GM19043 (cell line): ENCODE measurements at regions not wholly inside any gene's neighbourhood (a gene's known extent, or its start where the extent isn't known, plus 50 kb on each side); places are given as distances from the start of the nearest gene placed in this dataset.
"Not testable (repeated sequence)": the region's sequence is repeated elsewhere in the genome, so short reads cannot be mapped to it uniquely, and the experiment has no call there.

Source experiments
- ATAC-seq: cut with Tn5 transposase; IDR thresholded peaks from one replicate; pipeline ENCODE4 v1.9.1; 2021; ENCODE audit warnings: low read depth; ENCODE audit not compliant: unreplicated experiment

DNA sequence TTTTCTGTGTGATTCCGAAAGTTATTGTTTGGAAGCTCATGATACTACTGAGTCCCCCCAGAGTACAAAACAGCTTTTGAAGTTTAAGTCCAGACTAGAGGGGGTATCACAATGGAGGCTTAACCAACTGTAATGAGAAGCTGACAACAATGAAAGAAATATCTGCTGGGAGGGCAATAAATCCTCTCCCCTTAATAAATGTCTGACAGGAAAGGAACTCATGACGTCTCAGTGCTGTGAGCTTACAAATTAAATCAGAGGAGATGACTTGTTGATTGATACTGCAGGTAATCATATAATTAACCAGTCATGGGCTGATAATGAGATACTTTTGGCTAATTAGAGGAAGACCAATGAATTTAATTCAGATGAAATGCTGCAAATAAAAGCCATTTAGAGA lies 102.6 kb upstream of the WDR11 start:
- no peak for ATAC-seq

DNA sequence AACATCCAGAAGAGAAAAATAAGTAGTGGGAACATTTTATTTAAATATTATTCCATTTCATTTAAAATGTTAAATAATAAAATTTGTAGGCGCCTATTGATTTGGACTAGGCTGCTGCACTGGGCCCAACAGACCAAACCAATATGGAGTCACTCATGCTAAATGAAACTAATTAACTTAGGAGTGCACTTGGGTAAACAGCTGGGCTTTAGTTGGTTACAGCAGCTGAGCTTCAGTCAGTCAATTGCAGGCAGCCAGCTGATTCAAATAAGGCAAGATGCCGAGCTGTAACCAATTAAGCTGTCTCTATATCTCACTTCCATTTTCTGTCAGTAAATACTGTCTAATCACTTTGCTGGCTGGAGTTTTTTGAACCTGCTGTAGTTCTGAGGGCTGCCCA lies 102.1 kb upstream of the WDR11 start:
- no peak for ATAC-seq

DNA sequence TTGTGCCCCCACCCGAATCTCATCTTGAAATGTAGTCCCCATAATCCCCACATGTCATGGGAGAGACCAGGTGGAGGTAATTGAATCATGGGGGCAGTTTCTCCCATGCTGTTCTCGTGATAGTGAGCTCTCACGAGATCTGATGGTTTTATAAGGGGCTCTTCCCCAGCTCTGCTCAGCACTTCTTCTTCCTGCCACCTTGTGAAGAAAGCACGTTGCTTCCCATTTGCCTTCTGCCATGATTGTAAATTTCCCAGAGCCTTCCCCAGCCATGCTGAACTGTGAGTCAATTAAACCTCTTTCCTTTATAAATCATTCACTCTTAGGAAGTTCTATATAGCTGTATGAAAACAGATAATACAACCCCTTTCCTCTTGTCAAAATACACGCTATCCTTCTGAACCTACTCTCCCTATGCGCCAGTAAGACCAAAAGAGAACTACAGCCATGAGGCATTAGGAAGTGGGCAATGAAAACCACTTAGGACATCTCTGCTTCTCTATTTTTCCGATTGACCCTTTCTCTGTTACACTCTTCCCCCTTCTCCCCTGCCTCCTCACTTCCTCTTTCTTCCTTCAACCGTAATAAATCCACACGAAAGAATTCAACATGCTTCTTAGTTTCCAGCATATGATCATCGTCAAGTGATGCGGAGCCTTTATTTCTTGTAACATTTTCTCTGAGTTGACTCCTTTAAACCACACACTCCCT lies 101.2 kb upstream of the WDR11 start:
- ATAC-seq: no peak

DNA sequence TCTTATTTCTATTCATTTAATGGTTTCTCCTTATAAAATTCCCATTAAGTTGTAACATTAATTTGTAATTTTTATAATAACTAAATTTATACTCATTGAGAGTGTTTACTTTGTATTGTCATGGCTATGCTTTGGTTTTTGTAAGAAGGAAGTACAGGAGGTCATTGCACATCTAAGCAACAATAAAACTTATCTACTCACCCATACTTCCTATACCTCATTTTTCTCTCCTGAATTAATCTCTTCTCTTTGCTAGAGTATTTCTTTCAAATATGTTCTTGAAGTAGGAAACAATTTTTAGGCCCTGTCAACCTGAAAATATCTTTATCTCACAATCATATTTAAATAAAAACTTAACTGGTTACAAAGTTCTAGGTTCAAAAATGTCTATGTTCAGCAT lies 95.4 kb upstream of the WDR11 start:
- ATAC-seq: no peak

DNA sequence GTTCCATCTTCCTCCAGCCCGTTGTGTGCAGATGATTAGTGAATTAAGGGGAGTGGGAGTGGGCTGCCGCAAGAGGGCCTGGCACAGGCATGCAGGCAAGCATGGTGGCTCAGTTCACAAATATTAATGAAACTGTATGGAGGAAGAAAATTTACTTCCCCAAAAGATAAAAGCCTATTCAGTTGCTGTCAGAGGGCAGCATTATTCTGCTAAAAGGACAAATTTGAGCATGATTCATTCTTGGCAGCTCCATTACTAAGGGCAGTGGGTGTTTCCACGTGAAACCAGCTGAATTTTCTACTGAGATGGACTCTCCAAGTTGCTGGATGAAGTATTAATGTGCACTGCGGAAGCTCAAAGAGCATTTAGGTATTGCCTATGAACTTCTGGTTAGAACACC lies 90.9 kb upstream of the WDR11 start:
- ATAC-seq: no peak

DNA sequence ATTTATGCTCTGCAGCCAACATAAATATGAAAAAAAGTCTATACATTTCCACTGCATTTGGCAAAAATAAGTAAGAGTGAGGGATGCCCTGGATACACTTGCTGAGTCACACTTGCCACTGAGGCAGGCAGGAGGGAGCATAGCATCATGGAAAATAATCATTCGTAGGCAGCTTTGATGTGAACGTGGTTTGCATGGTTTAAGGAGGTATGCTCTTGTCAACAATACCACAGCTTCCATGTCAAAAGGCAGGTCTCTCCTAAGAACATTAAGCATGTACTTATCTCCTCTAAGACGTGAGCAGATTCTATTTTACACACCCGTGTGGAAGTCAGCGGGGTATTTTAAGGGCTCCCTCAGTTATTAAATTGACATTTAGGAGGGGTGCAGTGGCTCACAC lies 89.2 kb upstream of the WDR11 start:
- ATAC-seq: no peak

DNA sequence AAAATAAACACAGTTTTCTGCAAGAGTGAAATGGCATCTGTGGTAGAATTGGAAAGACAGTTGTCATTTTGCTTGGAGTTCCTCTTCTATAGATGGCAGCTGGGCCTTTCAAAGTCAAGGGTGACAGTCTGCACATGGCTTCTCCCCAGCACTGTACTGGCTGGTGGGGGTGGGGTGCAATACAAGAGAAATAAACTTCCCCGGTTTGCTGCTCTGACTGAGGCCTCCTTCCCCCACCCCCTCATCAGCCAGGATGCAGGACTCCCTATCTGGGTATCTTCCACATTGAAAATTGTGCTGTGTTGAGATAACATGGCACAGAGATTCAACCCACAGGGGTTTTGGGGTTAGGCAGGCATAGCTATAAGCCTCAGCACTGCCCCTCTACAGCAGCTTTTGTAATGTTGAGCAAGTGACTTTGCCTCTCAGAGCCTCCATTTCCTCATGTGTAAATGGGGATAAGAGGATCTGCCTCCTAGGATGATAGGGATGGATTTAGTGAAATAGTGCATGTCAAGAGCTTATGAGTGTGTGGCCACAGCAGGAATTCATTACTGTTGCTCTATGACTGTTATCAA lies 85.8 kb upstream of the WDR11 start:
- no peak for ATAC-seq

DNA sequence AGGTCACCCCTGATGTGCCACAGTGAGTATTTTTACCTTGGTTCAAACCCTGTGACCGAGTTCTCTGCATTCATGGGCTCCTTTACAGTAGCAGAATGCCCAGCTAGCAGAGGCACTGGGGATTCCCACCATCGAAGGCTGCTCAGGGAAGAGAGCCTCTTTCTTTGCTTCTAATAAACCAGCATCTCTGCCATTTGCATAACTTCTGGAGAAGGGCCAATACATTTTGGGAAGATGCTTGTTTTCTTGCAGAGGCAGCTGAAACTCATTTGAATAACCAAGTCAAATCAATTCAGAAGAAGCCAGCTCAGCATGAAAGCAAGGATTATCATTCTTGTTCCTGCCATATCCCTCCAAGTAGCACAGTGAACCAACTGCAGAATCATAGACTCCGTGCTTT lies 82.9 kb upstream of the WDR11 start:
- ATAC-seq: no peak

DNA sequence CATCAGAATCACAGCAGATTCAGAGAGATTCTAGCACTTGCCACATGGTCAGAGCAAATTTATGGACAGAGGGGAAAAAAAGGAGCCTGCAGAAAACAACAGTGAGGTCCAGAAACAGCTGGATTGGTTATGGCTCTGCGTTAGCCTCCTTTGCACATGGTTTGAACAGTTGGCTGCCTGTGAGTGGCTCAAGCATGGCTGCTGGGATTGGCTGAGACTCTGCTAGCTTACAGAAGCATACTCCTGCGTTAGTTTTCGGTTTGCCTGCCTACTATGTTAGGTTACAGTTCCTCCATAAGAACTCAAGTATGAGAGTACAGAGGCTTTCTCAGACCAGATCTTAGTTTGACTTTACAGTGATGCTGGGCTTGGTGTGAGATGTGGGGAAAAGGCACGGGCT lies 80.7 kb upstream of the WDR11 start:
- no peak for ATAC-seq

DNA sequence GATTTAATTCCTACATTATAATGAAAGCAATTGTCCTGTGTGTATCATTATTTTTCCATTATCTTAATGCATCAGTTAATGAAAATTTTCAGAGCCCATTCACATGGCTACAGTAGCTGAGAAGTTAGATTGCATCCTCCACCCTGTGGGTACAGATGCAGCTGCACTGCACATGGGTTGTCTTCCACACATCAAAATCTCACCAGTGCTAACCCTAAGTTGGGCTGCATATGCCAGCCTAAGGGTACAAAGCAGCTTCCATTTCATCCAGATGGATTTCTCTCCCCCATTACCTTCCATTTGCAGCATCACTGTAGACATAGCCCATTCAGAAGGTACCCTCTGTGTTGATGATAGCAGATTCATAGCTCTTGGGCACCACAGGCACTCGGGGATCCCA lies 74.7 kb upstream of the WDR11 start:
- no peak for ATAC-seq

DNA sequence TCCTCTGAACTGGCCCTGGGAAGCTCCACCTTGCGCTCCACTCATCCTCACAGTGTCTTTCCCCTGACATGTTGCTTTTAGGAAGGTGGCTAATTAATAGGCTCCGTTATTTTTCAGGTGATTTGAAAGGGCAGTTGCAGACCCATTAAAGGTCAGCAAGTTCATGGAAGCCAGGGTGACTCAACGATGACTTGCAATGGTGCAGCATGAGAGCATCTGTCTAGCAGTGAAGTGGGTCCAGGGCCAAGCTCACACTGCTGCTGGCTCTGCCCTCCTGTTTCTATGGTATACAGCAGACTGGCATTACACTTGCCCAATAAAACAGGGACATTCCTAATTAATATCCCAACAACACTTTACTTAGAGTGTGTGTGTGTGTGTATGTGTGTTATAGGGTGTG lies 68.8 kb upstream of the WDR11 start:
- no peak for ATAC-seq

DNA sequence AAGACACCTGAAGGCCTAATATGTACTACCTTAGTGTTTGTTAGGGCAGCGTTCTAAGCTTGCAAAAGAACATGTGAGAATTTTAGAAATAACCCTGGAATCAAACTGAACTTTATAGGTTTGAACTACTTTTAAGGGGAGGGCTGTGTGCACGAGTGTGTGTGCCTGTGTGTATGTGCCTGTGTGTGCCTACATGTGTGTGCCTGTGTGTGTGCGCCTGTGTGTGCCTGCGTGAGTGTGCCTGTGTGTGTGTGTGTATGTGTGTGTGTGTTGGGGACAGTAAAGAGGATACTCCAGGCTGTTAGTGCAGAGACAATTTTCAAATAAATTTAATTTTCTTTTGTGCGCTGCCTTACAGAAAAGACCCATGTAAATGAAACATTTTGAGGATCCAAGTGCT lies 68.1 kb upstream of the WDR11 start:
- no peak for ATAC-seq

DNA sequence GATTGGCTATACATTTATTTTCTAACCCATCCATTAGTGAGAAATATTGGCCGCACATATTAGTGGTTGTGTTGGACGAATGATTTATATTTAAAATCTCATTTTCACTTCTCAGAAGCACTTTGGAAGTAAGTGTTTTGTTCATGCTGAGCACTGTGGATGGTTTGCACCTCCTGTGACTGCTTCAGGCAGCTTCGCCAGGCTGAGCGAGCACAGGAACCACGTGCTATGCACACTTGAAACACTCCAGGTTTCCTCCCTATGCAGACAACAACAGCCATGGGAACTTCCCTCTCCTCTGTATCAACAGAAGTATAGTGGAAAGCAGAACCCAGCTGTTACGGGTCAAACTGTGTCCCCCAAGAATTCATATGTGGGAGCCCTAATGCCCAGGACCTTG lies 67.3 kb upstream of the WDR11 start:
- ATAC-seq: no peak

DNA sequence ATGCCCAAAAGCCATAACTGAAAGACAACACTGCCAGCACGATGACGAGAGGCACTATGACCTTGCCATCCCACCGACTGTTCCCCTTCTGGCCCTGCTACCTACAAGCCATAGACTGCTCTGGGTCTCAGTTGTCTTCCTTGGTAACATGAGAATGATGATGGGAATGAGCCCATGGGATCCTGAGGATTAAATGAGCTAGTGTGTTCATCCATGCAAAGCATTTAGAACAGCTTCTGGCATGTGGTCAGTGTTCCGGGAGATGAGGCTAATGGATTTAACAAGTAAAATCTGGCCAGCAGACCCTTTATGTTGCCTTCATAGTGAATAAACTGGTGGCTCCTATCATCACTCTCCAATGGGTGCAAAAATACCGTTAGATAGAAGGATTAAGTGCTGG lies 62.4 kb upstream of the WDR11 start:
- no peak for ATAC-seq

DNA sequence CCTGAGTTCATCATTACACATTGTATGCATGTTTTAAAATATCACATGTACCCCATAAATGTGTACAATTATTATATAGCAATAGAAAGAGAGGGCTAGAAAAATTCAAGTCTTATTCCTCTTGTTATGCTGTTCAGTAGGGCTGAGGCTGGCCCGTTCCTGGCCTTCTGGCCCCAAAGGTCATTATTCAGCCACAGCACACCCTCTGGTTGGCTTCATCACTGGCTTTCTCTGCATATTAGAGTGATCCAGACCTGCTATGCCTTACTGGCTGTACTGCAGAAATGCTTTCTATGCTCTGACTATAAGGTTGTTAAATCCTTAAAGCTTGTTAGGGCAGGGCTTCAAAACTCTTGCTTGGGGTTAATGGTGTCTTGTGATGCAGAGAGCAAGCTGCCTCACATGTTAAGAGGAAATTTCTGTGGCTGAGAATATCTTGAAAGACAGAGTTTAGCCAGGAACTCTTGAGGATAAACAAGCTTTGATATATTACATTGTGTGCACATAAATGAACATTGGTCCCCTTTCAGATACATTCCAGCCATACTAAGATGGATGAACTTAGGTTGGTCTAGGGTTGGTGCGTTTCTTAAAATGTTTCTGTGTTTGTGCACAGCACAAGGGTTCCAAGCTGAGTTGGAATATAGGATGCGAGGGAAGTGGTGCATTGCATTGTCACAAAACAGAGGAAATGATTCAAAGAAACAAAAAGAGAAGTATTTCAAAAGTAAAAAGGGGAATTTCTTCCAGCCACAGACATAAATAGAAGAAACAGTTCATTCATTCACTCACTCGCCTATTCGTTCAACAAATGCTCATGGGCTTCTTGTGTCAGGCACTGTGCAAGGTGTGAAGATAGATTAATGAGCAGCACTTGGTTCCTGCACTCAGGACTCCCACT lies 61.6 kb upstream of the WDR11 start:
- ATAC-seq: no peak

DNA sequence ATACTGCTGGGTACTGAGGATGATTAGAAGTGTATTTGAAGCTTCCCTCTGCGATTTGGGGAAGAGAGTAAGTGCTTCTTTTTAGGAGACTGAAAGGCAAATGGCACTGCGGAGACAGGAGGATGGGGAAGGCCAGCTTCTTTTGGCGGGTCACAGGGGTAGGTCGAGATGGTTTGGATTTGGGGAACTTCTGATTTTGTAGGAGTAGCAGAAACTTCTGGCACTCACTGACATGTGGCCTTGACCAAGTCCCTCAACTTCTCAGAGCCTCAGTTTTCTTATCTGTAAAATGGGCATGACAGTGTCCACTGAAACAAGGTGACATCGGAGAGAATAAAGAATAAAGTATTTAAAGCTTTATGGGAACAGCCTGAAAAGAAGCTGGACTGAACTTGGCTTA lies 59.8 kb upstream of the WDR11 start:
- no peak for ATAC-seq

DNA sequence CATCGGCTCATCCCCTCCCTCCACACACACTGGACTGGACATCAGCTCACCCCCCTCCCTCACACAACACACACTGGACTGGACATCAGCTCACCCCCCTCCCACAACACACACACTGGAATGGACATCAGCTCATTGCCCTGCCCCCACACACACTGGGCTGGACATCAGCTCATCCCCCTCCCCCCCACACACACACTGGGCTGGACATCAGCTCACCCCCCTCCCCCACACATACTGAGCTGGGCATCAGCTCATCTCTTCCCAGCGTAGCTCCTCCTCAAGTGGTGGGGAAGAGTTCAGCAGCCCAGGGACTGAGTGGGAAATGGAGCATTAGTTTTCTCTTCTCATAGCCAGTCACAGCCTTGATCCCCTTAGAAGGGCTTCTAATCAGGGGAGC lies 58.1 kb upstream of the WDR11 start:
- ATAC-seq: no peak

DNA sequence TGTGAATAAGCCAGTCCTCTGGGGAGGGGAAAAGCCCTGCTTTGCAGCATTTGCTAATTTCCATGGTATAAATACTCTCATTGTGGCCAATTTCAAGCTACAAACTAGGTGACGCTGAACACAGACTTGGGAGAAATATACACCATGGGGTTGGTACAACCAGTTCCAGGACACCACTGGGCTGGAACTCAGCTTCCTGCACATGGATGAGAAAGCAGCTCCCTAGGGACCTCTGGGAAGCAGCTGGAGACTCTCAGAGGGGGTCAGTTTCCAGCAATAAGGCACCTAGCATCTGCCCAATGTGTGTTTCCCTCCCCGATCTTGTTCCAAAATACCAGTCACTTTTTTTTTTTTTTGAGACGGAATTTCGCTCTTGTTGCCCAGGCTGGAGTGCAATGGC lies 56.8 kb upstream of the WDR11 start:
- ATAC-seq: no peak

DNA sequence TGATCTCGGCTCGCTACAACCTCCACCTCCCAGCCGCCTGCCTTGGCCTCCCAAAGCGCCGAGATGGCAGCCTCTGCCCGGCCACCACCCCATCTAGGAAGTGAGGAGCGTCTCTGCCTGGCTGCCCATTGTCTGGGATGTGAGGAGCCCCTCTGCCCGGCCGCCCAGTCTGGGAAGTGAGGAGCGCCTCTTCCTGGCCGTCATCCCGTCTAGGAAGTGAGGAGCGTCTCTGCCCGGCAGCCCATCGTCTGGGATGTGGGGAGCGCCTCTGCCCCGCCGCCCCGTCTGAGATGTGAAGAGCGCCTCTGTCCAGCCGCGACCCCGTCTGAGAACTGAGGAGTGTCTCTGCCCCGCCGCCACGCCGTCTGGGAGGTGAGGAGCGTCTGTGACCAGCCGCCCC lies 52.9 kb upstream of the WDR11 start:
- ATAC-seq: not testable (repeated sequence)

DNA sequence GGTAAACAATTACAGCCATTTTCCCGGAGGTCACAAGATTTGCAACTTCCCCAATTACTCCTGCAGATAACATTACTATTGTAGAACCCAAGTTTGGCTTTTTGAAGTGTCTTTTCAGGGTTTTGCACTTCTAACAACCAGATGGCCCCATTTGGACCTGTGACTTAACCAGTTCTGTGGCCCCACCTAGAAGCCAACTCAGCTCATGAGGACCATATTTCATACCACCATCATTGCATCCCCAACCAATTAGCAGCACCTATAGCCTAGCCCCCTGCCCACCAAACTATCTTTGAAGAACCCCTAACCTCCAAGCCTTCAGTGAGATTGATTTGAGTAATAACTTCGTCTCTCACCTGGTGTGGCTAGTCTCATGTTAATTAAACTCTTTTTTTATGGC lies 51.3 kb upstream of the WDR11 start:
- ATAC-seq: no peak

DNA sequence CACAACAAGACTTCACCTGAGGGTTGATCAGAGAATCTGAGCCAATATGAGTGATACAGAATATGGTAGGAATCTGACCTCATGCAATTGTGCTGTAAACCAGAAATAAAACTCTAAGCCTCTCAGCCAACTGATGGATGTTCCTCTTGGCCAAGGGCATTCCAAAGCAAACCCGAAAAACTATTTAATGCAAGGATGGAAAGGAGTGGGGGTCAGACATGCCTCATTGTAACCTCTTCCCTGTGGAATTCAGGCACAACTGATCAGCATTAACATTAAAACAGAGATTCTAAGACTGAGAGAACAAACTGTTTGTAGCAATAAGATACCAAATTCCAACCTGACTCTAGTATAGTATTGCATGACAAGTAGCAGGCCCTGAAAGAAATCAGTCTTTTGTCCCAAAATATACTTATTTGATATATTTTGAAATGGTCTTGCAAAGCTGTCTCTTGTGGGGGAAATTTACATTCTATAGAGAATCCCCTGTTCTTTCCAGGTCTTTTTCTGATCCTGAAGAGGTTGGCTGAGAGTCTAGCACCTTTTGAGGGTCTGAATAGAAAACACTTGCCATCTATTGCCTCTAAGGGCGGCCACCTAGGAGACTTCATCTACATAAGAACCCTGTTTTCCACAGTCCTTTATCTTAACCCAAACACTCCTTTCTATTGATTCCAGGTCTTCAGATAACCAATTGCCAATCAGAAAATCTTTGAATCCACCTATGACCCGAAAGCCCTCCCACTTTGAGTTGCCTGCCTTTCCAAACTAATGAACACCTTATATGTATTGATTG lies 50.4 kb upstream of the WDR11 start:
- ATAC-seq: no peak
